ENCODE measurements at regions not wholly inside any gene's neighbourhood (a gene's known extent, or its start where the extent isn't known, plus 50 kb on each side); places are given as distances from the start of the nearest gene placed in this dataset.

- ATAC-seq (no peak), DNase-seq (peak in 3 of 5 donors; percentile 1 to 23 (median 16))
- H3K4me1 ChIP-seq: peaks cover 0 to 55% (median 24%) of the 10 kb centered on the region in 12 donors
- intact Hi-C loops (cut with DNase I): loop anchor here in 5 of 10 donors (5.0 to 10.0 kb wide), 4 partner anchors 85 to 248 kb away; partner anchors contain the start of gene DLL1 (in 3 of the 5)
- TF ChIP-seq CTCF (IDR thresholded peaks at IDR 0.05) (no peak), POLR2A (IDR thresholded peaks at IDR 0.05) (no peak)
- no peaks in the 10 kb centered on the region for H3K36me3 ChIP-seq
- 64 to 79% (median 70%) methylated on average over 18 of the region's 18 CpGs for WGBS, 4 donors
- no peaks in the 10 kb centered on the region for H3K9me3 ChIP-seq
- no peak overlapping the region for H3K4me3 ChIP-seq
- H3K27me3 ChIP-seq: no peaks in the 10 kb centered on the region
- peak overlapping the region in 4 of 12 donors; percentile 13 to 77 (median 54) for H3K27ac ChIP-seq
These were observed 243.9 kb downstream of the DLL1 start for GRCh38 chr6:170046791-170047626.

- no peaks in the 10 kb centered on the region for H3K27me3 ChIP-seq
- H3K4me1 ChIP-seq: peaks cover 0 to 62% (median 24%) of the 10 kb centered on the region in 12 donors
- no peak overlapping the region for H3K4me3 ChIP-seq
- peak overlapping the region in 7 of 12 donors; percentile 13 to 77 (median 42) for H3K27ac ChIP-seq
- intact Hi-C loops (cut with DNase I): loop anchor here in 5 of 10 donors (5.0 to 10.0 kb wide), 4 partner anchors 86 to 249 kb away; partner anchors contain the start of gene DLL1 (in 3 of the 5)
- 71 to 82% (median 80%) methylated on average over 33 of the region's 33 CpGs for whole genome bisulfite sequencing, 4 donors
- DNase-seq (peak in 1 of 5 donors; percentile 52), ATAC-seq (peak in 2 of 4 donors; percentile 0 to 1)
- no peaks in the 10 kb centered on the region for H3K9me3 ChIP-seq
- H3K36me3 ChIP-seq: no peaks in the 10 kb centered on the region
- no peak for TF ChIP-seq POLR2A (IDR thresholded peaks at IDR 0.05)
- TF ChIP-seq CTCF (IDR thresholded peaks at IDR 0.05): no peak
These were observed 244.8 kb downstream of the DLL1 start for GRCh38 chr6:170045981-170046667.

- H3K27ac ChIP-seq: peak overlapping the region in 2 of 12 donors; percentile 77 to 91
- TF ChIP-seq CTCF (IDR thresholded peaks at IDR 0.05): no peak
- no peak for TF ChIP-seq POLR2A (IDR thresholded peaks at IDR 0.05)
- intact Hi-C loops (cut with DNase I): loop anchor here in 5 of 10 donors (5.0 to 10.0 kb wide), 4 partner anchors 87 to 249 kb away; partner anchors contain the start of gene DLL1 (in 3 of the 5)
These were observed 245.3 kb downstream of the DLL1 start for GRCh38 chr6:170045563-170045960.

More at GRCh38 chr6:170045563-170045960, 245.3 kb downstream of the DLL1 start:
- no peaks in the 10 kb centered on the region for H3K9me3 ChIP-seq
- H3K36me3 ChIP-seq: no peaks in the 10 kb centered on the region
- WGBS, 4 donors: 78 to 92% (median 83%) methylated on average over 7 of the region's 7 CpGs
- peaks cover 0 to 62% (median 24%) of the 10 kb centered on the region in 12 donors for H3K4me1 ChIP-seq
- no peak for ATAC-seq
- no peaks in the 10 kb centered on the region for H3K27me3 ChIP-seq
- DNase-seq: peak in 1 of 5 donors; percentile 16
- no peak overlapping the region for H3K4me3 ChIP-seq
